Adipocyte (in vitro differentiated cells): ENCODE measurements at regions not wholly inside any gene's neighbourhood (a gene's known extent, or its start where the extent isn't known, plus 50 kb on each side); places are given as distances from the start of the nearest gene placed in this dataset.
A peak's percentile ranks its signal among the peaks of the same experiment; 100 is the strongest.

ENCODE experiments used
- DNase-seq: peaks from one replicate; pipeline ENCODE4 v3.0.0-alpha.2; 2015; ENCODE audit warnings: low read depth
- H3K27me3 ChIP-seq: replicated peaks from 2 replicates; pipeline ENCODE4 v1.7.0; 2013; ENCODE audit warnings: mild to moderate bottlenecking, low read length, moderate library complexity; ENCODE audit not compliant: control insufficient read depth, insufficient read depth
- H3K36me3 ChIP-seq: 2 replicates; pipeline ENCODE4 v1.7.0; 2013; ENCODE audit warnings: low read length, mild to moderate bottlenecking, moderate library complexity; ENCODE audit not compliant: control insufficient read depth, insufficient read depth, severe bottlenecking
- H3K4me1 ChIP-seq: 2 replicates; pipeline ENCODE4 v1.7.0; 2013; ENCODE audit warnings: mild to moderate bottlenecking, low read length, moderate library complexity; ENCODE audit not compliant: control insufficient read depth, insufficient read depth
- H3K4me3 ChIP-seq: 2 replicates; pipeline ENCODE4 v1.7.0; 2013; ENCODE audit warnings: mild to moderate bottlenecking, low read length, moderate library complexity
- H3K9ac ChIP-seq: 2 replicates; pipeline ENCODE4 v1.7.0; 2013; ENCODE audit warnings: mild to moderate bottlenecking, low read length, moderate library complexity
- H3K9me3 ChIP-seq: 2 replicates; pipeline ENCODE4 v1.7.0; 2013; ENCODE audit warnings: mild to moderate bottlenecking, low read length, moderate library complexity; ENCODE audit not compliant: control insufficient read depth

DNA sequence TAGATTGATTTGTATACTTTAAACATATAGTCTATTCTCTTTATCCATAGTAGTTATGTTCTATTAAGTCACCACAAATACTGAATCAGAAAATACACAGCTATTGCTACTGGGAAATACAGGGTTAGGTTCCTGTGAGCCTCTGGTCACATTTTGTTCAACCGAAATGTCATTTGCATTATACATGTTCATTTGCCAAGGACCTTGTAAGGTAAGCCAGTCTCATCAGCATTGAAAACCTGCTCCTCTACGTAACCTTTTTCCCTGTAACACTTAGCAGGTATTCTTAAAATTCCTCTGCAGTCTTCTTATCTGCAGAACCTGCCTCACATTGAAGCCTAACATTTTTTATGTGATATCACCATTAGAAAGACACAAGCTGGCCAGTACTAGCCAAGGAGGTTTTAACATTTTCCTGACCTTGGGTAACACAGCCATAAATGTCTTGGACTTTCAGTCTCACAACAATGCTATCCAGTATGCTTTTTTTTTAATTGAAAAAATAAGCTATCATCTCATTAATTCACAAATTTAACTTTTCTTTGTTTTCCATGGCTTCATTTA is 765.7 kb upstream of the IGFBP7 start:
- Histone ChIP-seq H3K9ac (no peak overlapping the region), H3K36me3 (no peaks in the 10 kb centered on the region), H3K4me1 (no peaks in the 10 kb centered on the region), H3K4me3 (no peak overlapping the region), H3K9me3 (no peaks in the 10 kb centered on the region), H3K27me3 (no peaks in the 10 kb centered on the region)
- DNase-seq = no peak

DNA sequence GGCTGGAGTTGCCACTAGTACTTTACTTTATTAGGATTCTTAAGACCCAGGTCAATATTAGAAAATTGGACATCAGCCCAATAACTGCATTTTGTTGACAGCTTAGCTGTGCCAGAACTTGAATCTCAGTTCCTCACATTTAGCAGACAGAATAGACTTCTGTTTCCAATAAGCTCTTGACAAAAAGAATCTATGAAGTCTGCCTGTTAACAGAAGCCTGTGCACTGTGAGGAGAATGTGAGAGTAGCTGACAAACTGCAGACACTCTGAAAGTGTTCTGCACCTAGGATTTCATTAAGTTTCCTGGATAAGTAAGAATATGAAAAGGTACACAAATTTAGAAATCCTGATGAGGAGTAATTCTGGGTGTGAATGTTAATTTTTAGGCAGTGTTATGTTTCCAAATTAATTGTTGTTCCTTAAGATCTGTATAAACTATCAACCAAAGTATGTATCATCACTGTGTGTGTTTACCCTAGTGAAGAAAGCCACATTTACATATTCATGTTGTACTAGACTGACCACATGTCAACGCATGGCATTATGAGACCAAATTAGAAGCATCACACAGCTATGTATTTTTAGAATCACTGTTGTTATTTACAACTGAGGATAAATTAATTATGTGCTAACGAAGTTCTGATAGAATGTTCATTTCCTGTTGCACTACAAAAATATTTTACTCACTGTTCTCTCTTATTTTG is 756.4 kb upstream of the IGFBP7 start:
- Histone ChIP-seq H3K36me3 (no peaks in the 10 kb centered on the region), H3K4me1 (no peaks in the 10 kb centered on the region), H3K27me3 (no peaks in the 10 kb centered on the region), H3K4me3 (no peak overlapping the region), H3K9ac (no peak overlapping the region), H3K9me3 (no peaks in the 10 kb centered on the region)
- no peak for DNase-seq

DNA sequence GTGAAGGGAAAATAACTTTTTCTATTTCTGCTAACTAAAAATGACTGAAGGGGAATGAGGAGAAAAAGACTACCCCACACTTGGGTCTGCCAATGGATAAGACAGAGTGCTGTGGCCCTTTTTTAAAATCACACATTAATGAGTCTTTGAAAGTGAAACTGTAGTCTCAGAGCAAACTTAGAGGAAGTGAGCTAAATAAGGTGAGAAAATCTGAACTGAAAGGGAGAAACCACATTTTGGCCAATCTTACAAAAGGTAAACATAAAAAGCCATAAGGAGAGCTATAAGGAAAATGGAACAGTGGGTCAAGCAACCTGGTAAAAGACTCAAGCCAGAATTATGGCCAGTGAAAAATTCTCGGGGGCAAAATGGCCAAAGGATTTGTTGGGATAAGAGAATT is 755.1 kb upstream of the IGFBP7 start:
- Histone ChIP-seq H3K4me3 (no peak overlapping the region), H3K4me1 (no peaks in the 10 kb centered on the region), H3K9ac (no peak overlapping the region), H3K27me3 (no peaks in the 10 kb centered on the region), H3K9me3 (no peaks in the 10 kb centered on the region), H3K36me3 (no peaks in the 10 kb centered on the region)
- no peak for DNase-seq

DNA sequence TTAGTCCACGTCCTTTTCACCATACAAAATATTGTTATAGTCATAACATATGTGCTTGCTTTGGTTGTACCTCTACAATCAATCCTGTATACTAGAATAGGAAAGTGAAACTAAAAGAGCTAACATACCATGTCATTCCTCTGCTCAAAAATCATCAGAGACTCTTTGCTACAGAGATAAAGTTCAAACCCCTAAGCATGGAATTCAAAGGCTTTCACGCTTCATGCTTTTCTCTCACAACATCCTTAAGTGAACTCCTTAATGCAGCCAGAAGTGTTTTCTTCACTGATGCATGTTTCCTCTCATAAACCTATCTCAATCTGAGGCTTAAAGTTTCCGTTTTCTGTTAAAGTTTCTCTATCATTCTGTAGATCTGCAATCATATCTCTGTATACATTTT is 744.6 kb upstream of the IGFBP7 start:
- no peaks in the 10 kb centered on the region for H3K4me1 ChIP-seq
- H3K9me3 ChIP-seq = no peaks in the 10 kb centered on the region
- peak overlapping the region; percentile 9 for H3K4me3 ChIP-seq
- no peaks in the 10 kb centered on the region for H3K36me3 ChIP-seq
- DNase-seq = peak; percentile 10
- H3K27me3 ChIP-seq = no peaks in the 10 kb centered on the region
- H3K9ac ChIP-seq = no peak overlapping the region

DNA sequence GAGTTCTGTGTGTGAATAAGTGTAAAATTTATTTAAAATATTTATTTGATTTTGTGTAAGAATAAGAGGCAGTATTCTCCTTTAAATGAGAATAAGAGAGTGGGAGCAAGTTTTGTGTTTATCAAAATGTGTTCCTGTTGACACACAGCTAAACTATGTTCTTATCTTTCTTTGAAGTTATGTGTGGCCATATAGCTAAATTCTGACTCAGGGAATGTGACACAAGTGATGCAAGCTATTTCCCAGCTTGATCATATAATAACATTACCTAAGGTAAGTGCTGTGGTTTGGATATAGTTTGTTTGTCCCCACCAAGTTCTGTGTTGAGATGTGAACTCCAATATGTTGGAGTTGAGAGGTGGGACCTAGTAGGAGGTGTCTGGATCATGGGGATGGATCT is 740.0 kb upstream of the IGFBP7 start:
- Histone ChIP-seq H3K4me3 (no peak overlapping the region), H3K9me3 (no peaks in the 10 kb centered on the region), H3K9ac (no peak overlapping the region), H3K36me3 (no peaks in the 10 kb centered on the region), H3K4me1 (no peaks in the 10 kb centered on the region), H3K27me3 (no peaks in the 10 kb centered on the region)
- DNase-seq = no peak

DNA sequence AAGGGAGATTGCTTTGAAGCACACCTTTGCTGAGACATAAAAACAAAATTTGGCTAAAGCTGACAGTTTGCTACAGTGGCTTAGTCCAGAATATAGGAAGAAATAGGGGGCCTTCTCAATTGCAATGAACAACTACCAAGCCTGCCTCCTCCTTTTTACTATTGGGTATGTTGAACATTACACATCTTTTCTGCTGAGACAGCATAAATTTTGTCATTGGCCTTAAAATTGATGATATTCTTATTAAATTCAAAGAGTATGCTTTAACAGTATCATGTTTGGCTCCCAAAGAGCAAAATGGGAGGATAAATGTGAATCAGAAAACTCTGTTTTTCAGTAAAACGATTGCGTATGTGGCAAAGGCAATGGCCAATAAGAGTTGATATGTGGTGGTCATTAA is 721.9 kb upstream of the IGFBP7 start:
- H3K27me3 ChIP-seq = no peaks in the 10 kb centered on the region
- no peak for DNase-seq
- no peak overlapping the region for H3K4me3 ChIP-seq
- no peaks in the 10 kb centered on the region for H3K36me3 ChIP-seq
- no peaks in the 10 kb centered on the region for H3K4me1 ChIP-seq
- no peak overlapping the region for H3K9ac ChIP-seq
- H3K9me3 ChIP-seq = no peaks in the 10 kb centered on the region

DNA sequence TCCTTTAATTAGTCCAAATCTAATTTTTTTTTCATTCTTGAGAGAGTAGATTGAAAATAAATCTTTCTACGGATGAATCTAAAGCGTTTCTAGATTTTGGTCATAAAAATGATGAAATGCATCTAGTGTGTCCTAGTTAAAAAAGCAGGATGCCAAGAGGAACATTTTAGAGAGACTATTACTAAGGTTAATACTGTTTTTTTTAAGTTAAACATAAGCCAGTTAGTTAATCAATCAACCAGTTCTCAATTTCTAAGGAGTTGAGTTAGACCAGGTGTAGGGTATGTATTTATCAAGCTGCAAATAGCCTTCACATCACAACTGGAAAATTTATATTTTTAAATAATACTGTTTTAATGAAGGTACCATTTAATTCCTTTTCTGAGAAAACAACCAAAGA is 679.5 kb upstream of the IGFBP7 start:
- Histone ChIP-seq H3K4me1 (no peaks in the 10 kb centered on the region), H3K9me3 (no peaks in the 10 kb centered on the region), H3K4me3 (no peak overlapping the region), H3K9ac (no peak overlapping the region), H3K36me3 (no peaks in the 10 kb centered on the region), H3K27me3 (no peaks in the 10 kb centered on the region)
- no peak for DNase-seq

DNA sequence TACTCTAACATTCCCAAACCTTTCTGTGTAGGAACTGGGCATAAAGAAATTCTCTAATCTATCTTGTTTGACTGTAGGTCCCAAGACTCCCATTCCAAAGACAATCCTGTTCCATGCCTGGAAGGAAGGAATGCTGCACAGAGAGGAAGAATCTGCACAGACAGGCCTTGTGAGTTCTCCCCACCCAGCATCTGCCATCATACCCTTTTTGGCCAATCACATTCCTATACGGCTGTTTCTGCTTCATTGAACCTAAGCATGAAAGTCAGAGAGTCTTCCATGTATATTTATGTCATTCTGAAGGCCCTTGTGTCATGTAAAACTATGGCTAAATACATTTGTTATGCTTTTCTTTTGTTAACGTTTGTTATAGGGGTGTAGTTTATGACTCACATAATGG is 667.7 kb upstream of the IGFBP7 start:
- H3K27me3 ChIP-seq = no peaks in the 10 kb centered on the region
- H3K4me3 ChIP-seq = no peak overlapping the region
- H3K4me1 ChIP-seq = no peaks in the 10 kb centered on the region
- no peaks in the 10 kb centered on the region for H3K36me3 ChIP-seq
- no peak overlapping the region for H3K9ac ChIP-seq
- DNase-seq = no peak
- H3K9me3 ChIP-seq = no peaks in the 10 kb centered on the region

DNA sequence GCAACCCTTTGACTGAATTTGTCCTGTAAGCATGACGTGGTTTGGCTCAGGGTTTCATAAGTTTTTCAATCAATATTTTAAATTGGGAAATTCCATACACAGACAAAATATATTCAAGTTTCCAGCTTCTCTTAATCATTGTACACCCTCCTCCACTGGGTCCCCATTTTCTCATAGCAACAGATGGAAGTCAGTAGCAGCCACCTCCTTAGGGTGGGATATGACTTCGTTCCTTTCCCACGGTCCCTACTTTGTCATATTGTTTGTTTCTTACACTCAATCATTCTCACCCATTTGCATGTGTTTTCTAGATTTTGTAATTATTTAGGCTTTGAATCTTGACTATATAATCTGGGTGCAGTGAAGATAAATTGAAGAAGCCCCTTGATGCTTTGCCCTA is 664.5 kb upstream of the IGFBP7 start:
- no peaks in the 10 kb centered on the region for H3K9me3 ChIP-seq
- H3K9ac ChIP-seq = no peak overlapping the region
- no peaks in the 10 kb centered on the region for H3K36me3 ChIP-seq
- H3K27me3 ChIP-seq = no peaks in the 10 kb centered on the region
- no peak overlapping the region for H3K4me3 ChIP-seq
- no peak for DNase-seq
- H3K4me1 ChIP-seq = no peaks in the 10 kb centered on the region

DNA sequence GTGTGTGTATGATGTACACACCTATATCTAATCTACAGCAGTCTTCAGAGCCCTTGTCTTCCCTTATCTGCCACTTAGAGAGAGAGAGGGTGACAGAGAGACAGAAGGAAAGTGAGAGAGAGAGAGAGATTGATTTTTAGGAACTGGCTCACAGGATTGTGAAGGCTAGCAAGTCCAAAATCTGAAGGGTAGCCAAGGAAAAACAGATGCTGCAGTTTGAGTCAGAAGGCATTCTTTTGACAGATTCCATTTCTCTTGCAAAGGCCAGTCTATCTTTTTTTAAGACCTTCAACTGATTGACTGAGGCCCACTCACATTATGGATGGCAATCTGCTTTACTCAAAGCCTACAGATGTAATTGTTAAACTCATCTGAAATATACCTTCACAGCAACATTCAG is 664.0 kb upstream of the IGFBP7 start:
- H3K9me3 ChIP-seq = no peaks in the 10 kb centered on the region
- H3K9ac ChIP-seq = no peak overlapping the region
- H3K36me3 ChIP-seq = no peaks in the 10 kb centered on the region
- H3K4me1 ChIP-seq = no peaks in the 10 kb centered on the region
- DNase-seq = no peak
- no peaks in the 10 kb centered on the region for H3K27me3 ChIP-seq
- H3K4me3 ChIP-seq = no peak overlapping the region

DNA sequence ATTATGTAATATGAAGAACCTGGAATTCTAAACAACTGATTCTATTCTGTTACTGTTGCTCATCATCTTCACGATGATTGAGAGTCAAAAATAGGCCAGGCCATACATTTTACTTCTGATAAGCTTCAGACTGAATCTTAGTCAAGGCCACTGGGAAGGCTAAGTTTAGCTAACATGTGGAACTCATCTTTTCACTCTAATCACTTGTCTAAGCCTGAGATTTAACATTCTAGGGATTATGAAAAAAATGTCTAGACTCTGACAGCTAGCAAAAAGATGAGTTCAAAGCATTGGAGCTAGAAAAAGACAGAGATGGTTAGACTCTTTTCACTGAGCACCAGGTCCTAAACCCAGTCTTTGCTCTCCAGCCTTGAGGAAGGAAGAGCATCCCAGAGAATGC is 656.2 kb upstream of the IGFBP7 start:
- Histone ChIP-seq H3K9me3 (no peaks in the 10 kb centered on the region), H3K36me3 (no peaks in the 10 kb centered on the region), H3K9ac (no peak overlapping the region), H3K27me3 (no peaks in the 10 kb centered on the region), H3K4me3 (no peak overlapping the region), H3K4me1 (no peaks in the 10 kb centered on the region)
- no peak for DNase-seq

DNA sequence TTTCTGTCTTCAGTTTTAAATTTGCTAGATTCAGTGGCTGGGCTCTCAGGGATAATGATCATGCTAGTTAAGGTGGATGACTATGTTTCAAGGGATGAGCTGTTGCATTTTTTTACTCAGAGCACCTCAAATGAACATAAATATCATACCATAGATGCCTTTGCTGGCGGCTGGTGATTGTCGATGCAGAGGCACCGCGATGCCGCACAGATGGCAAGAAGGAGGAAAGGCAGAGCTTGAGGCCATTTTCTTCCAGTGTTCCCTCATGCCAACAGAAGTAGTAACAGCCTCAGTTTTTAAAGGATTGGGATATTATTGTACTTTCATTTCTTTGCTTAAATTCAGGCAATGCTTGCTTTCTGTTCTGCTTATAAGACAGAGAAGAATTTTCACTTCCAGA is 654.7 kb upstream of the IGFBP7 start:
- Histone ChIP-seq H3K4me3 (no peak overlapping the region), H3K36me3 (no peaks in the 10 kb centered on the region), H3K9me3 (no peaks in the 10 kb centered on the region), H3K9ac (no peak overlapping the region), H3K27me3 (no peaks in the 10 kb centered on the region), H3K4me1 (no peaks in the 10 kb centered on the region)
- no peak for DNase-seq
